HepG2 (cell line): ENCODE measurements at regions not wholly inside any gene's neighbourhood (a gene's known extent, or its start where the extent isn't known, plus 50 kb on each side); places are given as distances from the start of the nearest gene placed in this dataset.

Experiments
- ATAC-seq: fragments of 200-7000 bp; cut with Tn5 transposase; 3 replicates; pipeline ENCODE4 v1.9.1; 2020; ENCODE audit warnings: mild to moderate bottlenecking, moderate library complexity
- BruUV-seq: library from RNA; stranded (reverse); fragments of 400-500 nt; replicated peaks from 2 replicates; lab custom pipeline; 2021; lab: Mats Ljungman, UMichigan
- CTCF ChIA-PET: fragments of 300-600 bp; formaldehyde crosslinking; extraction: SDS; loops from one replicate; lab custom pipeline; 2021; ENCODE audit warnings: low total read pairs, inconsistent platforms, low intra/inter-chr PET ratio; lab: Yijun Ruan, JAX
- POLR2A ChIA-PET: fragments of 350-600 bp; sonication (Branson Sonifier 250); formaldehyde crosslinking; loops from one replicate; lab custom pipeline; 2020; ENCODE audit warnings: antibody characterized with exemption, inconsistent platforms; lab: Yijun Ruan, JAX
- DNase-seq: peaks from one replicate; pipeline ENCODE4 v3.0.0-alpha.2; 2015; ENCODE audit warnings: low spot score
- FAIRE-seq: peaks from 3 replicates; lab custom pipeline; 2011; peaks lifted over from hg19 to GRCh38; lab: Jason Lieb, UNC
- H2AFZ ChIP-seq: one replicate; pipeline ENCODE4 v1.6.1; 2011; ENCODE audit warnings: low read length, inconsistent platforms
- H3K27ac ChIP-seq: fragments of 300-600 bp; 3 replicates; pipeline ENCODE4 v1.8.0; 2011; ENCODE audit warnings: mixed run types, mild to moderate bottlenecking, mixed read lengths, low read length, inconsistent platforms; ENCODE audit not compliant: insufficient read depth; ENCODE audit errors: extremely low read length
- H3K27me3 ChIP-seq, 2 experiments: fragments of 200-600 bp in 1 of 2; 2 replicates in 1 of 2; 3 replicates in 1 of 2; pipeline versions ENCODE4 v1.6.0 to v1.8.0; 2011; ENCODE audit warnings: low read length in 2 of 2, mild to moderate bottlenecking in 2 of 2, moderate library complexity in 2 of 2, inconsistent platforms in 1 of 2; ENCODE audit not compliant: insufficient read depth in 2 of 2, control insufficient read depth in 1 of 2
- H3K36me3 ChIP-seq, 2 experiments: fragments of 200-600 bp in 1 of 2; replicated peaks in 1 of 2; 2 replicates in 1 of 2; 3 replicates in 1 of 2; pipeline versions ENCODE4 v1.5.1 to v1.8.0; 2011; ENCODE audit warnings: low read length in 2 of 2, inconsistent platforms in 1 of 2; ENCODE audit not compliant: insufficient read depth in 2 of 2, control insufficient read depth in 1 of 2
- H3K4me1 ChIP-seq: 2 replicates; pipeline ENCODE4 v1.5.1; 2012; ENCODE audit warnings: low read length, inconsistent platforms; ENCODE audit not compliant: insufficient read depth
- H3K4me2 ChIP-seq: 2 replicates; pipeline ENCODE4 v1.6.0; 2011; ENCODE audit warnings: low read depth, low read length, inconsistent platforms
- H3K4me3 ChIP-seq, 3 experiments: fragments of 200-600 bp in 1 of 3; sonication (generic), shearing (Covaris generic) in 1 of 3; replicated peaks in 1 of 3; 2 replicates each; pipeline ENCODE4 v1.5.1; 2011 to 2016; ENCODE audit warnings: low read length in 3 of 3, inconsistent platforms in 2 of 3, low read depth in 2 of 3, mild to moderate bottlenecking in 2 of 3, control low read depth in 1 of 3, mixed read lengths in 1 of 3; ENCODE audit not compliant: insufficient read depth in 1 of 3
- H3K79me2 ChIP-seq: one replicate; pipeline ENCODE4 v1.6.1; 2011; ENCODE audit warnings: low read length, inconsistent platforms; ENCODE audit not compliant: insufficient read depth
- H3K9ac ChIP-seq: 2 replicates; pipeline ENCODE4 v1.6.0; 2011; ENCODE audit warnings: mild to moderate bottlenecking, low read depth, low read length, inconsistent platforms; ENCODE audit not compliant: insufficient read depth
- H3K9me3 ChIP-seq: 2 replicates; pipeline ENCODE4 v1.5.1; 2012; ENCODE audit warnings: mild to moderate bottlenecking, low read length
- H4K20me1 ChIP-seq: 2 replicates; pipeline ENCODE4 v1.6.0; 2011; ENCODE audit warnings: inconsistent platforms, mild to moderate bottlenecking, low read length, moderate library complexity; ENCODE audit not compliant: insufficient read depth
- ELF3 ChIP-seq: IDR thresholded peaks from 2 replicates; pipeline ENCODE4 v1.6.1; 2016; ENCODE audit warnings: missing genetic modification reagents, missing compliant biosample characterization
- MEIS1 ChIP-seq: sonication (generic); formaldehyde crosslinking; IDR thresholded peaks from 2 replicates; pipeline ENCODE4 v1.9.0; 2021; ENCODE audit warnings: mild to moderate bottlenecking, missing genetic modification reagents, moderate library complexity, borderline replicate concordance
- PHF8 ChIP-seq: sonication (generic); formaldehyde crosslinking; IDR thresholded peaks from 2 replicates; pipeline ENCODE4 v1.5.0; 2020; ENCODE audit warnings: missing genetic modification reagents
- ZFYVE20 ChIP-seq: sonication (generic); formaldehyde crosslinking; IDR thresholded peaks from 2 replicates; pipeline ENCODE4 v1.8.0; 2023; ENCODE audit warnings: low read depth, mild to moderate bottlenecking, moderate library complexity, missing genetic modification reagents, borderline replicate concordance
- ZNF30 ChIP-seq: sonication (generic); formaldehyde crosslinking; IDR thresholded peaks from 2 replicates; pipeline ENCODE4 v1.5.0; 2020; ENCODE audit warnings: mild to moderate bottlenecking, missing genetic modification reagents
- ZNF484 ChIP-seq: sonication (generic); formaldehyde crosslinking; IDR thresholded peaks from 2 replicates; pipeline ENCODE4 v1.5.1; 2020; ENCODE audit warnings: mild to moderate bottlenecking, low read depth, missing genetic modification reagents, borderline replicate concordance
- ZNF501 ChIP-seq: sonication (generic); formaldehyde crosslinking; IDR thresholded peaks from 2 replicates; pipeline ENCODE4 v1.5.1; 2020; ENCODE audit warnings: mild to moderate bottlenecking, moderate library complexity, missing genetic modification reagents
- ZNF547 ChIP-seq: sonication (generic); formaldehyde crosslinking; IDR thresholded peaks from 2 replicates; pipeline ENCODE4 v1.5.1; 2020; ENCODE audit warnings: mild to moderate bottlenecking, missing genetic modification reagents
- ZNF629 ChIP-seq: sonication (generic); formaldehyde crosslinking; conservative IDR thresholded peaks from 2 replicates; pipeline ENCODE4 v1.5.0; 2020; ENCODE audit warnings: missing genetic modification reagents
- ZNF672 ChIP-seq: sonication (generic); formaldehyde crosslinking; IDR thresholded peaks from 2 replicates; pipeline ENCODE4 v1.8.1; 2022; ENCODE audit warnings: missing genetic modification reagents
- ZXDC ChIP-seq: sonication (generic); formaldehyde crosslinking; IDR thresholded peaks from 2 replicates; pipeline ENCODE4 v1.5.0; 2020; ENCODE audit warnings: mild to moderate bottlenecking, missing genetic modification reagents
- in situ Hi-C: cut with HindIII; loops from 2 replicates; pipeline ENCODE4 v1.10.0; 2017; ENCODE audit warnings: low pct_unique_long_range_greater_than_20kb; ENCODE audit not compliant: extremely low pct_ligation_motif_present
- intact Hi-C: fragments of 100-400 bp; cut with micrococcal nuclease; formaldehyde crosslinking; loops from one replicate; pipeline ENCODE4 v1.10.0; 2022; ENCODE audit not compliant: unreplicated experiment
- TF ChIP-seq, protein P1 (sequence below): IDR thresholded peaks from 2 replicates; pipeline ENCODE4 v1.6.1; 2012; ENCODE audit warnings: low read depth, low read length, improper control_type of control experiment

GRCh38 chr1:48076017-48076416, 78.8 kb upstream of the TRABD2B start:
- Histone ChIP-seq H3K27ac (no peak overlapping the region), H3K27me3 (peaks cover 0 to 2% of the 10 kb centered on the region in 2 experiments; a peak in 2 of 5 replicates), H3K4me3 (no peak overlapping the region), H4K20me1 (no peaks in the 10 kb centered on the region), H2AFZ (no peak overlapping the region)
- ChIA-PET POLR2A (no interaction called here), CTCF (no interaction called here)
- no TSS peak for BruUV-seq
- no peak for DNase-seq
- TF ChIP-seq ZXDC (CRISPR knock-in tag), result no peak
- TF ChIP-seq ZNF672 (CRISPR knock-in tag), result no peak
- TF ChIP-seq, protein P1, sequence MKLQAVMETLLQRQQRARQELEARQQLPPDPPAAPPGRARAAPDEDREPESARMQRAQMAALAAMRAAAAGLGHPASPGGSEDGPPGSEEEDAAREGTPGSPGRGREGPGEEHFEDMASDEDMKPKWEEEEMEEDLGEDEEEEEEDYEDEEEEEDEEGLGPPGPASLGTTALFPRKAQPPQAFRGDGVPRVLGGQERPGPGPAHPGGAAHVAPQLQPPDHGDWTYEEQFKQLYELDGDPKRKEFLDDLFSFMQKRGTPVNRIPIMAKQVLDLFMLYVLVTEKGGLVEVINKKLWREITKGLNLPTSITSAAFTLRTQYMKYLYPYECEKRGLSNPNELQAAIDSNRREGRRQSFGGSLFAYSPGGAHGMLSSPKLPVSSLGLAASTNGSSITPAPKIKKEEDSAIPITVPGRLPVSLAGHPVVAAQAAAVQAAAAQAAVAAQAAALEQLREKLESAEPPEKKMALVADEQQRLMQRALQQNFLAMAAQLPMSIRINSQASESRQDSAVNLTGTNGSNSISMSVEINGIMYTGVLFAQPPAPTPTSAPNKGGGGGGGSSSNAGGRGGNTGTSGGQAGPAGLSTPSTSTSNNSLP, result no peak
- no peak for TF ChIP-seq ZNF501
- no peak for TF ChIP-seq ZNF629 (CRISPR knock-in tag)
- no peak for TF ChIP-seq PHF8
- TF ChIP-seq ZNF30 (CRISPR knock-in tag), result no peak
- no peak for TF ChIP-seq MEIS1 (CRISPR knock-in tag)
- TF ChIP-seq ZNF547 (CRISPR knock-in tag), result no peak
- no peak for TF ChIP-seq ZNF484 (CRISPR knock-in tag)
- TF ChIP-seq ELF3 (CRISPR knock-in tag), result no peak
- TF ChIP-seq ZFYVE20 (CRISPR knock-in tag), result no peak
- TF ChIP-seq, all 625 proteins: peak for 0
- H3K9me3 ChIP-seq, result no peaks in the 10 kb centered on the region
- H3K4me1 ChIP-seq, result peaks cover 9% of the 10 kb centered on the region; the same call in 1 of the 2 replicates
- ATAC-seq (no peak), FAIRE-seq (no peak)
- intact Hi-C loops (no loop called here), in situ Hi-C loops (no loop called here)
- H3K79me2 ChIP-seq, result no peaks in the 10 kb centered on the region
- no peaks in the 10 kb centered on the region for H3K36me3 ChIP-seq
- H3K9ac ChIP-seq, result no peak overlapping the region
- no peak overlapping the region for H3K4me2 ChIP-seq
